DLD1 (cell line): ENCODE measurements at regions not wholly inside any gene's neighbourhood (a gene's known extent, or its start where the extent isn't known, plus 50 kb on each side); places are given as distances from the start of the nearest gene placed in this dataset.
"Not testable (repeated sequence)": the region's sequence is repeated elsewhere in the genome, so short reads cannot be mapped to it uniquely, and the experiment has no call there.

Source experiments
- in situ Hi-C: cut with HindIII; loops from 2 replicates; pipeline ENCODE4 v1.10.0; 2017; ENCODE audit warnings: low sequenced_read_pairs

DNA sequence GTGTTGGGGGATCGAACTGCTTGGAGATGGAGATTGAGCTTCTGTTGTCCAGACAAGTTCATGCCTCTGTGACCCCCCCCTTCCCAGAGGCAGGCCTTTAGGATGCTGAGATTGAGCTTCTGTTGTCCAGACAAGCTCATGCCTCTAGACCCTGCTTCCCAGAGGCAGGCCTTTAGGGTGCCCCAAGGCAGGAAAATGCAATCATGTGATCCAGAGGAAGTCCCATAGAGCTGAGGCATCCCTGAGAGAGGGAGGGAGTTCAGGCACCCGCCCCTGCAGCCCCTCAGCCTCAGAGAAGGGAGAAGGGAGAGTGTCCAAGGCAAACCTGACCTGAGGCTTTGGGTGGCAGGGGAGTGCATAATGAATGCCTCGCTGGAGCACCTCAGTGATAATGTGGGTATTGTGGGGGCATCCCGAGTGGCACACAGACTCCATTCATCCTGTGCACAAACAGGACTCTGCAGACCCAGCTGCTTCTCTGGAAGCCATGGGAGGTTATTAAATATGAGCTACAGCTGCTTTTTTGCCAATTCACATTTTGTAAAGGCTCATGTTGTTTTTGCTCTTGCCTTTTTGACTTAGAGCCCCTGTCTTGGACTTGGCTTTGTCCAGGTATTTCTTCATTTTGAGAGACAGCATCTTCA lies 182.4 kb upstream of the IRF2BP2 start:
- in situ Hi-C loops, result not testable (repeated sequence)

DNA sequence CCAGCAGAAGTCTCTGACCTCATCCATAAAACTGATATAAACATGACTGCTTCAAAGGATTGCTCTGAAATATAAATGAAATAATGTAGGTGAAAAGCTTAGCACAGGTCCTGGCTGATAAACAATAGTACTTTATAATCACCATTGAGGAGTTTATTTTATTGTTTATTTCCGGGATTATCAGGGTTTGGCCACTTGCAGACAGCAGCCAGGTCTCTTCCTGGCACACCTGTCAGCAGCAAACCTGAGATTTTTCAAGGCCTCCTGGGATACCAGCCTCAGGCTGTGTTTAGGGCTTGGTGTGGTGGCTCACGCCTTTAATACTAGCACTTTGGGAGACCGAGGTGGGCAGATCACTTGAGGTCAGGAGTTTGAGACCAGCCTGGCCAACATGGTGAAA lies 181.6 kb upstream of the IRF2BP2 start:
- in situ Hi-C loops, result not testable (repeated sequence)

DNA sequence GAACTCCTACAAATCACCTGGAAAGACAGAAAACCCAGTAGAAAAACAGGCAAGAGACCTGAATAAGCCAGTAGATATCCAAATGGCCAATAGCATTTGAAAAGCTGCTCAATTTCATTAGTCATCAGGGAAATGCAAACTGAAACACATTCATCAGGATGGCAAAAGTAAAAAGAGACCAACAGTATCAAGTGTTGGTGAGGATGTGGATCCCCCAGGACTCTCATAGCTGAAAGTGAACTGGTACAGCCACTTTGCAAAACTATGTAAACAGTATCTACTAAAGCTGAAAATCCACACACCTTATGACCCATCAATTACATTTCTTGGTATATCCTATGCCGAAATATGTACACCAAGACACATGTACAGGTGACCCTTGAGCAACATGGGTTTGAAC lies 180.4 kb upstream of the IRF2BP2 start:
- in situ Hi-C loops, result not testable (repeated sequence)

DNA sequence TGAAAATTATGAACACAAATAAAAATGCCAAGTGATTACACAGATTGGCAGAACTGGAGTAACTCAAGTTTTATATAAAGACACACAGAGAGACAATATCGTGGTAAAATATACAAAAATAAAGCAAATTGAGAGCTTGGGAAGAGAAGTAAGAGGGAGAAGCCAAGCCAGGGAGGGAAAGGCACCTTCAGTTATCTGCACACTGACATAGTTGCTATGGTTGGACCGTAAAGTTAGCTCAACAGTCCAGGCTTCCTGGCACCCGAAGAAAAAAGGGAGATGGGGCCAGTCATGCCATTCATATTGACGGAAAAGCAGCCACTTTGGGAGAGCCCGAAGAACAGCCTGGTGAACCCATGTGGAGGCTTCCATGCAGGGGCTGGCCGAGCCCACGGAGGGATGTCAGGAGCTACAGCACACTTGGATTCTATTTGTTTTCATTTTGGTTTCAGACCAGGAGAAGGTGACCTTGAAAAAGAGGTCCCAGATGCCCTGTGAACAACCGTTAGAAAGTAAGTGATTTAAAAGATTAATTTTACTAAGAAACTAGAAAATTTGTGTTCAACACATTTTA lies 177.1 kb upstream of the IRF2BP2 start:
- in situ Hi-C loops, result not testable (repeated sequence)

DNA sequence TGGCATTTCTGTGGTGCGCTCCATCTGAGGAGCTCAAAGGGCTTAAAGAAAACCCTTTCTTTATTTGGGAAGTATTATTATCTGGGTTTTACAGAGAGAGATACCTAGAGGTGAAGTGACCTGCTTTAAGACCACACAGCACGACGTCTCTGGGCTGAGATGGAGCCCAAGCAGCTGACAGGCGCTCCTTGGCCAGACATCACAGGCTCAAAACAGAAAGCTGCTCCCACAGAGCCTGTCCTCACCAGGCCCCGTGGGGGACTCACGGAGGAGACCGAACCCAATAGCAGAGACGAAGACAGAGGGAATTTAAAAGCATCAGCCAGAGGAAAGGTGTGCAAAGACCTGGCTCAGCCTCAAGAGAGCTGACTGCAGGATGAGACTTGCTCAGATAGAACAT lies 175.9 kb upstream of the IRF2BP2 start:
- in situ Hi-C loops, result not testable (repeated sequence)

DNA sequence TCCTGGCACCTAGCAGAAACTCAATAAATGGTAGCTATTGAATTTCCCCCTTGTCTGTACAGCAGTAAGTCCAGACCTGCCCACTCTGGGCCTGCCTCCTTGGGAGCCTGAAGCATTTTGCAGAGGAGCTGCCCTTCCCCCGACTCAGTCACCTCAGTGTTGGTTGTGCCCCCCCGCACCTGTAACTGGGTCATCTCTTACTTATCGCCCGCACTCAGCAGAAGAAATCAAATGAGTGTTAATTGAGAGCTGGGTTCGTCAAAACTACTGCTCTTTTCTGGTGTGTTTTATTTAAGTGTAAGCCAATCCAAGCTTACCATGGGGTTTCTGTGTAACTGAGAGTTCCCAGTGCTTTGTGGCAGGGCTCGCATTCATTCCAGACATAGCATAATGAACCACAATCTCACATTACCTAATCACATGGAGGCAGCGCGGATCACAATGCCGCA lies 175.5 kb upstream of the IRF2BP2 start:
- in situ Hi-C loops, result not testable (repeated sequence)

DNA sequence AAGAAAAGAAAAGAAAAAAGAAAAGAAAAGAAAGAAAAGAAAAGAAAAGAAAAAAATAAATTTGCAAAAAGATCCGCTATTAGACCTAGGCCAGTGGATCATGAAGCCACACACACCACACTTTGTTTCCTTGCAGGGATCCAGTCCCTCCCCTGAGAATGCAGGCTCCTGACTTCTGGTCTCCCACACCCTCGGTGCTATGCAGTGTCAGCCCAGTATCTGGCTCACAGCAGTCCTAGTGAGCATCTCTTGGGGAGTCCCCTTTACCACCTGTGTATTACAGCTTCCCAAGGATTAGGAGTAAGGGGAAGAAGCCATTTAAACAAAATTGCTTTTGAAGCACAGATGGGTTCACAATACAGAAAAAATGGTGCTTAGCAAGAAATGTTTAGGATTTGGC lies 174.1 kb upstream of the IRF2BP2 start:
- in situ Hi-C loops, result not testable (repeated sequence)

DNA sequence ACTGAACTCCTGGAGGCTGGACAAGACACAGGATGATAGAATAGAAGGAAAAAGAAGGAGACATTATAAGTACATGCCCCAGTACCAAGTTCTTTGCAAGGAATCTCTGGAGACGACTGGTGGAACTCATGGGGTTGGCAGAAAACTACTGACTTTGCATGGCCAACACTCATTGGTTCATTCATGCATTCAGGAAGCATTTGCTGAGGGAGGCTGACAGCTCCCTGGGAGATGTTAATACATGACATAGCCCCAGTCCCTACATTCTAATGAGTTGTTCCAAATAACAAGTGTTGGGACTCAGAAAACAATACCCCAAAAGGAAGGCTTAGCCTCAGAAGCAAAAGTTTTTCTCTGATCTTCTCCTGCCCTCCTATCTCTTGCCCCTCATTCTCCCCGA lies 172.8 kb upstream of the IRF2BP2 start:
- in situ Hi-C loops, result no loop called here

DNA sequence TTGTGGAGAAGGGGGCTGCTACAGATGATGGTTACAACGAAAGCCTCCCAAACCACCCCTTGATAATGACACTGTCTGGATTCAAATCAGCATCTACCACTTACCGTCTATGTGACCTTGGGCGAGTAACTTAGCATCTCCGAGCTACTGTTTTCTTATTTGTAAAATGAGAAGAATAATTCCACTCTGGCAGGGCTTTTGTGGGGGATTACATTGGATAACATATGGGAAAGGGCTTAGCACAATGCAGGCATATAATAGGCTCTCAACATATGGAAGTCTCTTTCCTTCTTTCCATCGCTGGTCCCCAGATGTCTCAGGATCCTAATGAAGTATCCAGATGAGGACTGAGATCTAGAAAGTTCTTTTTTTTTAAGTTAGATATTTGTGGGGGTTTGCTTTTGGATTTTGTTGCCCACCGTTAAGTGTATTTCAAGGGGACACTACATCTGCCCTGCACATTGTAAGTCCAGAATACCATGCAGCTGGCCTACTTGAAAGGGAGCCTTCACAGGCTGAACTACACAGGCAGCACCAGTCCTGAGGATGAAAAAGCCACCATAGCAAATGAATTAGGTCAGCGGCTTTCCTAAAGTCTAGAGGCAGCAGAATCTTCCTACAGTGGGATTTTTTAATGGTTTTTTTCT lies 172.2 kb upstream of the IRF2BP2 start:
- in situ Hi-C loops, result no loop called here

DNA sequence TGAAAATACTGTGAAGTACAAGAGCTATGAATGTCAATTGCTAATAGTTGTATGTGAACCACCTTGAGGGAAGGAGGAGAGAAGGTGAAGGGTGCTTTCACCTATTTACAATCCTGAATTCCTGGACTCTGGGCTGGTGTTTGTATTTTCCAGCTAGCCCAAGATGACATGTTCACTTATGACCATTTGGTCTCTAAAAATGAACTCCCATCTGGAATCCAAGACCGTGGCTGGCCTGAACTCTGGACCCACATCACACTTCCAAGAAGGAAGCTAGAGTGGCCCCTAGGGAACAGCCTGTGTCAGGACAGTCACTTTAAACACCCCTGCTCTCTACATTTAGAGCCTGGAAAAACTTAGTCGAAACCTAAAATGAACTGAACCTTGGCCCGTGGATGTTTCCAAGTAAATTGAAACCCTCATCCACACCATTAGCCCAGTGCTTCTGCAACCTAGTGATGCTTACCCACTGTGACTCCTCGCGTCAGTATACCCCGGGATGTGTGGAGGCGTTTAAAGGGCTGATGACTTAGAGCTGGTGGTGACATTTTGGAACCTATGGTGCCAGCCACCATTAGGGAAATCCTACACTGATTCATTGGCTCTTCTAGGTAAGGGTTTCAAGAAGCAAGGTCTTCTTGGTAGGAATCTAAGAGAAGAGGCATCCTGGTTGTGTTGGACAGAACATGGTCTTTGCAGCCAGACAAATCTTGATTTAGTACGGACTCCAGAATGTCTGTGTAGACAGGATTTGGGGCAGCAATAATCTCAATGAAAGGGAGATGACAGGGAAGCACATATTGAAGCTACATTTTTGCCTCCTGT lies 171.5 kb upstream of the IRF2BP2 start:
- in situ Hi-C loops, result no loop called here

DNA sequence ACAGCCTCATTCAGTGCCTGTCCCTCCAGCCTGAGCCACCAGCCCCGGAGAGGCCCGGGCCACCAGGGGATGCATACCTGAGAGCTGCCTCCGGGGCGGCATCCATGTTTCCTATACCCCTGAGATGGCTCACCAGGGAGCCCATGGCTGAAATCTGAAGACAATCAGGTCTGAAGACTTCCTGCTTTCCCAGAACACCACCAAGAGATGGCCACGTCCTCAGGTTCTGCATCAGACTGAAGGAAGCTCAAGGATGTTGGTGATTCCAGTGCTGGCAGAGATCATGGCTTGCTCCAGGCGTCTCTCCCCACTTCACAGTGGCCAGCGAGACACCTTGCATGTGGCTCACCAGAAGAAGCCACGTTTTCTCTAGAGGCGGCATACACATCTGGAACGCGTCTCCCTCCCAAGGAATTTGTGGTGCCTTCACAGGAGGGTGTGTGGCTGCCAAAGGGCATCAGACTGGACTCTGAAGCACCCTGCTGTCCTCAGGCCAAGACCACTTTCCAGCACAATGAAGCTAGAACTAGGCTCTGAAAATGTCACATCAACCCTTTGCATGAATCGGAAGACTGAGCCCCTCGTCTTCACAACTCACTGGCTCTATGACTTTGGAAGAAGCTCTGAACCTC lies 170.7 kb upstream of the IRF2BP2 start:
- in situ Hi-C loops, result no loop called here

DNA sequence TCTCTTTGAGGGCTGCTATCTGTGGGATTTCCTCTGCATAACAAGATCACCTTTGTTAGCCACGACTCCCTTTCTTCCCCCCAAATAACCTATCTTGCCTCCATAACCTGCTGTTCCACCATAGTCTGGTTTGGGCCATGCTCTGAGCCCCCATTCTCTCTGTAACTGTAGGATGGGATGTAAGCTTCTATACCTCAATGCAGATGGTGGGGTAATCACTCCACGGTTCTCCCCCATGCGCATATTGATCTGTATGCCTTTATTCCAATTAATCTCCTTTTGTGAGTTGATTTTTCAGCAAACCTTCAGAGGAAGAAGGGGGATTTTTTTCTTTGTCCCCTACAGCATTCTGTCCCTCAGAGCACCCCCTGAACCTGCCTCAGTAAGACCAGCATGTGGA lies 170.1 kb upstream of the IRF2BP2 start:
- in situ Hi-C loops, result no loop called here

DNA sequence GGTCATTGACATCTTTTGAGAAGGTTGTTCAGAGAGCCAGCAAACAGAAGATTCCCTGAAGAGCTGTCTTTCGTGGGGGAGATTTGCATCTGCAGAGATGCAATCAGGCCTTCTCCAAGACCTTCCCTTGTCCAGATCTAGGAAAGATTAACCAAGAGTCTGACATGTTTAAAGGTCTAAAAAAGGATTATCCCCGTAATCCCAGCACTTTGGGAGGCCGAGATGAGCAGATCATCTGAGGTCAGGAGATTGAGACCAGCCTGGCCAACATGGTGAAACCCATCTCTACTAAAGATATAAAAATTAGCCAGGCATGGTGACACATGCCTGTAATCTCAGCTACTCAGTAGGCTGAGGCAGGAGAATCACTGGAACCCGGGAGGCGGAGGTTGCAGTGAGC lies 169.6 kb upstream of the IRF2BP2 start:
- in situ Hi-C loops, result not testable (repeated sequence)

DNA sequence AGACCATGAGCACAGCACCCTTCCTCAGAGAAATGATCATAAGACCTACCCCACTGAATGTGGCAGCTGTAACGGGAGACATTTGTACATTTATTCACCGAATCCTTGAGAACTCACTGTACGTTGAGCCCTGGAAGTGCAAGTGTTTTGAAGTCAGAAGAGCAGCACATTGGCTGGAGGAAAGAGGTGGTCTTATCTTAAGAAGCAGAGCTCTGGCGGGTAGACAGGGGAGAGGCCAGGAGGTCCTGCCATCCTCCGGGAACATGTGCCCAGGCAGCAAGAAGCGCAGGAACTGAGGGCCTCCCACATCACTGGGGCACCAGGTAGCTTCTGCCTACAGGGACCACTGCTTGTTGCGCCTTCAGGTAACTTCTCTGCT lies 169.2 kb upstream of the IRF2BP2 start:
- in situ Hi-C loops, result no loop called here

DNA sequence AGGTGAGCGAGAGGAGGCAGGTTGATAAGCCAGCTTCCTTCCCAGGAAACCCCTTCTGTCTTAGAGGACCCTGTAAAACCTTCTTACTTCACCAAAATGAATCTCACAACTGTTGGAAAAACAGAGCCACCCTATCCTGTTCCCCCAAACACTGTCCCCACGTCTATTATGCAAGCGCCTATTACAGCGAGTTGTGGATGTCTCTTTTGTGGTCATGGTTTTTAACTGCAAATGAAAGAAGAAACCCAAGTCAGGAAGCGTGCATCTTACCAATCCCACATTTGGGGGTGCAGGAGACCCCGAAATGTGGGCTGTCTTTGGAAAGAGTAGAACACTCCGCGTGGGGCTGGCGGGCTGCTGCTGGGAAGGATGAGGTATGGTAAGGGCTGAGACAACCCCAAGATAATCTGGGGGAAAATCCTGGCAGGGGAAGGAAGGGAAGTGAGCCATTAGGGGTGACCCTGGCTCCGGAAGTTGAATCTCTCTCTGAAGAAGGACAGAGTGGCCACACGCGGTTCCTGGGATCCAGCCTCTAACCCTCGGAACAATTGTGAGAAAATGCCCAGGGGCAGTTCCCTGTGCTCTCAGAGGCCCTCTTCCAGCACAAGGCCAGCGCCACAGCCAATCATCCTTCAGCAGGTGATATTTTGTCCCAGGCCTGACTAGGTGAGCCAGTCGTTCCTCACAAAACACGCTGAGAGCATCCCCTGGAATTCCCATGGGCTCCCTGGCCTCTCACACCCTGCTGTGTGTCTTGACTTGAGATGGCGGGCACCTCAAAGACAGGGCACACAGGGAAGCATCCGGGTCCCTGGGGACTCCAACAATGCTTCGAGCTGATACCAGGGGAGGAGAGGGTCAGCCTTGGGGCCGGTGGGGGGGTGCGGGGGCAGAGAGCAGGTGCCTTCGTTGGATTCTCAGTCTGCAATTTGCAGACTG lies 168.5 kb upstream of the IRF2BP2 start:
- in situ Hi-C loops, result no loop called here

DNA sequence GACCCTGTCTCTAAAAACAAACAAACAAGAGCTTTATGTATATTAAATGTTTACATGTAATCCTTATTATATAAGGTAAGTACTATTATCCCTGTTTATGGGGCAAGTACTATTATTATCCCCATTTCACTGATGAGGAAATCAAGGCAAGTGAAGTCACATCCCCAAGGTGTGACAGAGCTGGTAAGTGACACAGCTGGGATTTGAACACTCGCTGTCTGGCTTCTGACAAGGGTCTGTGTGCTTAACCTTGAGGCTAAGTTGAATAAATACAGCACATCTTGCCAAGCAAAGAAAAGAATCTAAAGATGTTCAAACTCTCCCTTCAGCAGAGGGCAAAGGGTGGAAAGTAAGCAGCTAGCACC lies 167.9 kb upstream of the IRF2BP2 start:
- in situ Hi-C loops, result no loop called here

DNA sequence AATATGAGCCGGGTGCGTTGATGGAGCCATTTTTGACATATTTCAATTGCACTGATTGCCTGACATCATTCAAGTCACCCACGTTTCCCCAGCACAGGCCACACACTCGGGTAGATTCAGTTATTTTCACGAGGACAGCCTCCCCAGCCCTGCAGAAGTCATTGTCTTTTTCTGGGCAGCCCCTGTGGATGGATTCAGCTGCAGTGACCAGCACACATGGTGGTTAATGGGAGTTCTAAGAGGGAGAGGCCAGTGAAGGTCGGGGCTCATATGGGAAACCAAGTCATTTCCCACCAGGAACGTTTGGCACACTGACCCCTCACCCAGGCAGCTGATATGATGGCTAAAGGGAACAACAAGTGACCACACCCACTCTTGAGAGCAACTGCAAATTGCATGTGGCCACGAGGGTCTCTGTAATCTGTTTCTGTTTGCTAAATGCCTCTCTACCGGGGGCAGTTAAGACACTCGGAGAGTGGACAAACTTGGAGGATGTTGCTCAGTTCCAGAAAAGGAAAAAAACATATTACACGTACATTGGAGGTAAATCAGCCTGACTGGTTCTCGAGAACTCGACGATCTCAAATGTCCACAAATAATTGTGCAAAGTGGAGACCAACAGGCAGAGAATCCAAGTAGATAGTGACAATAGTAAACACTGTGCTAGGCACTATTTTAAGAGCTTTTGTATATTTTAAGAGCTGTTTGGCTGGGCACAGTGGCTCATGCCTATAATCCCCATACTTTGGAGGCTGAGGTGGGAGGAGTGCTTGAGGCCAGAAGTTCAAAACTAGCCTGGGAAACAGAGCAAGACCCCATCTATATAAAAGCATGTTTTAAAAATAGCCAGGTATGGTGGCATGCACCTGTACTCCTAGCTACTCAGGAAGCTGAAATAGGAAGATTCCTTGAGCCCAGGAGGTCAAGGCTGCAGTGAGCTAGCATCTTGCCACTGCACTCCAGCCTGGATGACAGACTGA lies 167.2 kb upstream of the IRF2BP2 start:
- in situ Hi-C loops, result no loop called here

DNA sequence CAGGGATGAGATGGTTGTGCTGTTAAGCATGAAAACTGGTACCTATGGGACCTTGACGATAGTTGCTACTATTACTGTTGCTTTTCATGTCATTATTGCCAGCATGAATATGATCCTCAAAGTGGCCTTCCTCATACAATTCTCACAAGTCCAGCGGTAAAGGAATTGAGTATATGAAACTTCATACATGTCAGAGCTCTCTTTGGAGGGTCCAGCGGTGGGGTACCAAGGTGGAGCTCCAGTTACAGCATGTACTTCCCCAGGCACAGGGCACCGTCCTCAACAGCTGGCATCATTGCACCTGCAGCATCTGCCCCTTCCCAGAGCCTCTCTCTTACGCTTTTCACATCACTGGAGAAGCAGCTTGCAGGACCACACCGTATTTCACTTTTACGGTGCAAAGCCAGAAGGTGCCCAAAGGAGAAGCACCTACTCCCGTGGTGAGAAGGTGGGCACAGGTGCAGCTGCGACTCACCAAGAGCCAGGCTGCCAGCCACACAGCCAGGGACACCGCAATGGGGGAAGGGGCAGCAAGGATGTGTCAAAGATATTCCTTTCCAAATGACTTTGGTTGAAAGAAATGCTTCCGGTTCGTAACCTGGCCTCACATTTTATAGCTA lies 166.4 kb upstream of the IRF2BP2 start:
- in situ Hi-C loops, result no loop called here
